Suppressor macrophage (primary cell): ENCODE measurements at regions not wholly inside any gene's neighbourhood (a gene's known extent, or its start where the extent isn't known, plus 50 kb on each side); places are given as distances from the start of the nearest gene placed in this dataset.

ENCODE experiments used
- DNase-seq, 4 experiments: peaks; one replicate each; pipeline ENCODE4 v3.0.0-alpha.2; 2020 to 2022

DNA sequence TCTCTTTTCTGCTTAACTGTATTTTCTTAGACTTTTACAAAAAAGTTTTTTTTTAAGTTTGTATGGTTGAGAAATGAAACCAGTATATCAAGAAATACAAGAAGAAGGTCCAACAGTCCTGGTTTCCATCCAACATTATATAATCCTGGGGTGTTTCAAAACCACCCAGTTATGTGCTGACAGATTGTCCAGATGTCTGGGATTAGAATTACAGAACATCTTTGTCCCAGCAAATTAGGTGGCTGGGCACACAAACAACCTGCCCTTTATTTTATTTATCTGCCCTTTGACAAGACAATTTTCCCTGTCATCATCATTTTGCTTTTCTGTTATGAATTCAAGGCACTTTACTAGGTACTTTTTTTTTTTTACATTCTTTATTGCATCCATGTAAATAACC is 622.1 kb downstream of the PLPP3 start:
- DNase-seq: no peak

DNA sequence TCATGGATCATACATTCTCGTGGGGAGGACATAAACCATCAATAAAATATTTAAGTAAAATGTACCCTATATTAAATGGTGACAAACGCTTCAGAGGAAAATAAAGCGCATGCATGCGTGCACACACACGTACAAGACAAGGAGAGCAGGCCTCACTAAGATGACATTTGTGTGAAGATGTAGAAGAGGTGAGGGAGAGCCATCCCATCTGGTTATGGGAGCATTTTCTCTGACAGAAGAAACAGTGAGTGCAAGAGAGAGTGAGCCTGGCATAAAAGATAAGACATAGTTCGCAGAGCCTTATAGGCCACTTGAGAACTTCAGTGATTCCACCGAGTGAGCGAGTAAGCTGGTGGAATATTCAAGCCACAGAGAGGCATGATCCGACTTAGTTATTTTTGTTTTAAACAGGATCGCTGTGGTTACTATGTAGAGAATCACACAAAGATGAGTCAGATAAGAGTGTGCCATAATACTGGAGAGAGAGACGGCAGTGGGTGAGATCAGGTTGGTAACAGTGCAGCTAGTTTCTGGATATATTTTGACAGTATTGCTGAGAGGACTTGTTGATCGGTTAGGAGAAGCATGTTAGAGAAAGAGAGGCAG is 624.2 kb downstream of the PLPP3 start:
- no peak for DNase-seq

DNA sequence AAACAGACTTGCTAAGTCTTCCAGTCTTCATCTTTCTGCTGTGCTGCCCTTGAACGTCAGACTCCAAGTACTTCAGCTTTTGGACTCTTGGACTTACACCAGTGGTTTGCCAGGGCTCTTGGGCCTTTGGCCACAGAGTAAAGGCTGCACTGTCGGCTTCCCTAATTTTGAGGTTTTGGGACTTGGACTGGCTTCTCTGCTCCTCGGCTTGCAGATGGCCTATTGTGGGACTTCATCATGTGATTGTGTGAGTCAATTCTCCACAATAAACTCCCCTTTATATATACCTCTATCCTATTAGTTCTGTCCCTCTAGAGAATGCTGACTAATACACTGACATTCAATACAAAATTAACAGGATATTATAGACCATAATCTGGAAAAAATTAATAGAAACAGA is 628.1 kb downstream of the PLPP3 start:
- DNase-seq: no peak

DNA sequence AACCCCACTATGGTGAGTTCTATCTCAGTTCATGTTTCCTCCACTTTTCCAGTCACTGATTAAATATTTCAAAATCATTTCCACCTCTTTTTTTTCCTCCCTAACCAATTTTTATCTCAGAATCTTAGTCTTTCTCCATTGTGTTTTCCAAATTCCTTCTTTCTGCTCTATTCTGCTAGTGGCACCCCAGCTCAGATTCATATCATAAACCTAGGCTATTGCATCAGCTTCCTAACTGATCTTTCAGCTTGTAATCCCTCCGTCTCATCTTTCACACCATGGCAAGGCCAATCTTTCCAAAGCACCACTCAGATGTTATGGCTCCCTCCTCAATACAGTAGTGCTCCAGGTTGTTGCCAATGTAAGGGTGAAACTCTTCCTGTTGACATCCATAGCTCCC is 631.9 kb downstream of the PLPP3 start:
- no peak for DNase-seq

DNA sequence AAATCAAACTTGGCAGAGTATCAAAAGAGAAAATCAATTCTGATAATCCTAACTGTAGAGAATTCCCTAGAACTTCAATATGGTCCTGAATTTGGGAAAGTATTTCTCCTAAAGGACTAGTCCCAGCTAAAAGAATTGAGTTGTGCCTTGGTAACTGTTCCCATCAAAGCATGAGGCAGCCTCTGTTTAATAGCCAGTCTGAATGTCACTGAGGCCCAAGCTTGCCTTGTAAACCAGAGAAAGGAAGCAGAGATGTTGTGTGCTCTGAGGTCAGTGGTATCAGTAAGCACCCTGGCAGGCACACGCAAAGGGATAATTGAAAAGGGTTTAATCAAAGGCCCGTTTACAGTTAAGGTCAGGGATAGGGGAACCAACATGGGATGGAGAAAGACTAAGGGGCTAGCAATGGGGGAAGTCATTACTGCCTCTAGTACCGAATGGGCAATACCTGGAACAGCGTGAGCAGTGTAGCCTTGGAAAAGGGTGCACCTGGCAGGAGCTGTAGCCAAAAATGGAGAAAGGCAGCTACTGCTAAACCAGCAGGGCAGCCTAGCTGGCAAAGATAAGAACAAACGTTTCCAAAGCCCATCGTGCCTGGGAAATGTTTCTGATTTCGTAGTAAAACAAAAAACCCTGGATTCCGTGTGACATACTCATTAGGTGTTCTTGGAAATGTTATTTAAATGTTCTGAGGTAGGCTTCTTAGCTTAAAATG is 635.5 kb downstream of the PLPP3 start:
- no peak for DNase-seq

DNA sequence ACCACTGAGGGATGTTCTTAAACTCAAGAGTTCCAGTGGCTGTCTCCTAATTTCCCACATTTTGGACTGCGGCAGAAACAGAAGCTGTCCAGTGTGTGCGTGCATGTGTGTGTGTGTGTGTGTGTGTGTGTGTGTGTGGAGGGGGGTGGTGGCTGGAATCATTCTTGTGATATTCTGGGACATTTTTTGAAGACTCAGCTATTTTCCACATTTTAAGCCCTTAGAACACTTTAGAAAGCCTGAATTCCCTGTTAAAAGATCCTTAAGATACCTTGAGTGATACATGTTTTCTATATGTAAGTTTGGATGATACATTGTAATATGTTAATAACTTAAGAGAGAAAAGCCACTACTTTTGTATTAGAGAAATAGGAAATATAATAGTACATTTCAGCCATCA is 636.4 kb downstream of the PLPP3 start:
- no peak for DNase-seq

DNA sequence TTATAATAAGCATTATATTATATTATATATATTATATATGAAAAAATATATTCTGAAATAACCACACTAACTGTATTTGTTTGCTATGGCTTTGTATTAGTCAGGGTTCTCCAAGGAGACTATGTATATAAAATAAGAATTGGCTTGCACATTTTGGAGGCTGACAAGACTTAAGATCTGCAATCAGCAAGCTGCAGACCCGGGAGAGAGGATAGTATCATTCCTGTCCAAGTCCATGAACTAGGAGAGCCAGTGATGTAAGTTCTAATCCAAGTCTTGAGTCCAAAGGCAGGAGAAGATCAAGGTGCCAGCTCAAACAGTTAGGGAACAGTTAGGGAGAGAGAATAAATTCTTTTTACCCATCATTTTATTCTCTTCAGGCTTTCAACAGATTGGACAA is 639.5 kb downstream of the PLPP3 start:
- DNase-seq: no peak

DNA sequence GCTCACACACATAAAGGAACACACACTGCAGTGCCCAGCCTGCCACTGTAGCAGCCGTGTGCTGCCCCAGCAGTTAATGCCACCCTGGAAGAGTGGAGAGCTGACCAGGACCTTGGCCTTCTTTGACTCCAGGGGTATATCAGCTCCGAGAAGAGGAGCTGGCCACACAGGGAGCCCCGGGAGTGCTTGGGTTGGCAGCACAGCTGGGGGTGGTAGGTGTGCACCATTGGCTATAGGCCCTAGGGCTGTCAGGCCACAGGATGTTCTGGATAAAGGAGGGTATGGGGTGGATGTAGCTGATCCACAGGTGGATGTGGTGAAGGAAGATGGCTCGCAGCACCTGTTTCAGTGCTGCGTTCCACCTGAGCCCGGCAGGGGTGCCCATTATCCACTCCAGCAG is 640.5 kb downstream of the PLPP3 start:
- no peak for DNase-seq

DNA sequence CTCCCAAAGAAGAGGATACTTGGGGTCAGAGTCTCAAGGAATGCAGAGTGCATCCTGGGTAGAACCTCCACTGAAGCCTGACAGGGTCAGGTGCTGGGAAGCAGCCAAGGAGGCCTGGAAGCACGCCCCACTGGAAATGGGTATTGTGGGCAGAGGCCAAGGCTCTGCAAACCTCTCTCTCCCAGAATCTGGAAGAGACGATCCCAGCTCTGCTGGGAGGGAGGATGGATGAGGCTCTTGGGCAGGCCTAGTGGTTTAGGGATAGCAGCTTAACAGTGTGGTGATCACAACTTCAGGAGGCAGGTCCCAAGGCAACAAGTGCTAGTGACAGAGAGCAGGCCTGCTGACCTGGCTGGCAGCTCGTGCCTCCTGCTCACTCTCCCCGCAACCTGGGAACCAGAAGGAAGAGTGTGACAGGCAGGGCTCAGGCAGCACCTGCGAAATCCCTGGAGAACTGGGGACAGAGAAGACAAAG is 641.0 kb downstream of the PLPP3 start:
- DNase-seq: no peak

DNA sequence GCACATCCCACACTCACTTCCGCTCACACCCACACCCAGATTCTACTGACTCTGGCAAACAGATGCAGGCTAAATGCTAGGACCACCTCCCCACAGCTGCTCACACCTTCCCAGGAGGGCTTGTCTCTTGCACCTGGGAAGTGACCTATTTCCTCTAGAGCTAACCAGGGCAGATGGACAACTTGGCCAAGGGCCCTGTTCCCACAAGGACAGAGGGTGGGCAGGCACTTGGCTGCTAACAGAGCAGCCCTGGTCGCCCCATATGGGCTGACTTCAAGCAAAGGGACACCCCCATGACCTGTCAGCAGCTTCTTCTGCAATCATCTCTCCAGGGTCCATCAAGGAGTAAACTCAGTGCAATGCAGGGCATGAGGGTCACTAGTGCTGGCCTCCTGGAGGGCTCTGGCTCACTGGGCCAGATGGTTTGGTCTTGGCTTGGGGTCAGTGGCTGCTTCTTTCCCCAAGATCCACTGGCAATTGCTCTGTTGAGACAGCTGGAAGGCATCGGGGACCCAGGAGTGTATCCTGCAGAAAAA is 641.5 kb downstream of the PLPP3 start:
- DNase-seq: no peak

DNA sequence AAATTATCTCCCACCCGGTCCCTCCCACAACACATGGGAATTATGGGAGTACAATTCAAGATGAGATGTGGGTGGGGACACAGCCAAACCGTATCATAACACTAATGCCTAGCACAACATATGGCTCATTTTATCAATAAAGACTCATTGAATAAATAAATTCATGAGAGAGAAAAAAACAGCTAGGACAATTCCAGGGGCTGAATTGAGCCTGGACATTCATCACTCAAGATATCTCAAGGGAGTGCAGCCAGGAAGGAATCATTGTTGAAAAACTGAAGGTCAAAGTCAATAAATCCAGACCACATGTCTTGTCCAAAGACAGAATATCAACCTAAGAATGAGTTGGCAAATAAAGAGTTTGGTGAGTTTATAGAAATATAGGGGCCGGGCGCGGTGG is 644.1 kb downstream of the PLPP3 start:
- DNase-seq: no peak

DNA sequence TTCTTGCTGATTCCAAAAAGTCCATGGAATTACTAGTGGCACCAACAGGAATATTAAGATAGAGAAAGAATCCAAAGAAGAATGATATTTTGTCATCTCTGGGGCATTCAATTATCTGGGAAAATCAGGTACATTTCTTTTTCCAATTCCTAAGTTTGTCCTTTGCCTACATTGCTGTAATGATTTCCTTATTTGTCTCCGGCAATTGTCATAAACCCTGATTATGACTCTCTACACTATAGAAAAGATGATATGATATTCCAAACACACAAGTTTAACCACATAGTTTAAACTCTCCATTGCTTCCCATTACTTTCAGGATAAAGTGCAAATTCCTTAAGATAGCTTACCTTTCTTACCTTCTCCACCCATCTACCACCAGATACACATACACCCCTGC is 647.0 kb downstream of the PLPP3 start:
- no peak for DNase-seq

DNA sequence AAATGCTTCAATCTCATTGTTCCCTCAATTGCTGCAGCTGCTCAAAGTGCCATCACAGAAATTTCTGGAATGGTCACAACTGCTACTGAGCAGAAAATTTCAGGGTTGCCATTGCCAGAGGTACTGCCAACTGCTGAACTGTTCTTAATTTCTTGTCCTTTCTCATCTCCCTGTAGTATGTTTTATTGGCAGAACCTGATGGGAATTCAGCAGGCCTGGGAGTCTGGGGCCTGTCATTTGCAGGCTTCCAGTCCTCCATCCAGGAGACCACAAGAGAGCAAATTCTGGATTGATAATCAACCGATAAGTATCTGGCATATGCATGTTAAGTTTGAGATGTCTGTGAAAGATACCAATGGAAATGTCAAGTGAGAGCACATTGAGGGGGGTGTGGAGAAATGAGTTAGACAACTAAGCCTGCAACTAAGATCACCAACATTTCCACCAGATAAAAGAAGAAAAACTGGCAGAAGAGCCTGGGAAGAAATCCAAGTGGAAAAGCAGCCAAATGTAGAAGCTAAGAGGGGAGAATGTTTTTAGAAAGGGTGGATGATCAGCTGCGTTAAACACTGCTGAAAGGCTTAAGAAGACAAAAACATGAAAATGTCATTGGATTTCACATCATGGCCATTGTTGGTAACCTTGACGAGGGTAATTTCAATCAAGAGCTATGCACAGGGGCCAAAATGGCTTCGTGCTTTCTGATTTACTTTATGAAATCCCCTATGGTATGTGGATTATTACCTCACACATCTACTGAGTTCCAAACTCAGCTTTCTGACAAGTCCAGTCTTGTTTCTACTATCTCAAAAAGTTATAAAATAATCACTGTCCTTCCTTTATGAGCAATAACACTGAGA is 648.1 kb downstream of the PLPP3 start:
- DNase-seq: no peak

DNA sequence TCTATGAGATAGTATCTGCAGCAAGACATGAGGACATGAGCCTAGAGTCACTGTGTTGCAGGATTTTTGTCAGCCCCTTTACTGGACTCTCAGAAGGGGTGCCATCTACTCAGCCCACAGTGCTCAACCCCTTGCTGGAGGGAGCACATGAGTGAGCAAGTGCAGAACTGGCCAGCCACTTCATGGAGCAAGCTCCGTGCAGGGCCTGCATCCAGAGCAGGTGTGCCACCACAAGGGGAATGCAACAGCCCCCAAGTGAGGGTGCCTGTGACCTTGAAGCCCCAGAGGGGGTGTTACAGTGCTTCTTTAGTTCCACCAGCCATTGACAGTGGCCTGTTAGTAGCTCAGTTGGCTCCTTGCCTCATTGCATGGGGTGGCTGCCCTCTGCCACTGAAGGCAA is 649.7 kb downstream of the PLPP3 start:
- DNase-seq: no peak

DNA sequence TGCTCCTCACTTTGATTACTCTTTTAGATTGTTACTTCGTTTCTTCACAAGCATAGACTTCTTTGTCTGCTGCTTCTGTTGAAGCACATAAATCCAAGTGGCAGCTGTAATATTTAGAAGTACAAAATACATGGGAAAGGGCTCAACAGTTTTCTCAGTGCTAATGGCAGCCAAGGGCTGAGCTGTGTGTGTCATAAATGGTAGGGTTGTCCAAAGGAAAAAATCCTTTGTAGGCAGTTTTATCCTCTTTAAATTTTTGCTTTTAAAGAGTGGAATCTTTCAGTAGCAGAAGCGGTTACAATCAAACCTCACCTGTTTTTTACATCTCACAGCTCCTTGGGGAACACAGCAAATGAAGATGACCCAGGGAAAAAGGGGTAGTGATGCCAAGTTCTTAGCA is 650.8 kb downstream of the PLPP3 start:
- no peak for DNase-seq

DNA sequence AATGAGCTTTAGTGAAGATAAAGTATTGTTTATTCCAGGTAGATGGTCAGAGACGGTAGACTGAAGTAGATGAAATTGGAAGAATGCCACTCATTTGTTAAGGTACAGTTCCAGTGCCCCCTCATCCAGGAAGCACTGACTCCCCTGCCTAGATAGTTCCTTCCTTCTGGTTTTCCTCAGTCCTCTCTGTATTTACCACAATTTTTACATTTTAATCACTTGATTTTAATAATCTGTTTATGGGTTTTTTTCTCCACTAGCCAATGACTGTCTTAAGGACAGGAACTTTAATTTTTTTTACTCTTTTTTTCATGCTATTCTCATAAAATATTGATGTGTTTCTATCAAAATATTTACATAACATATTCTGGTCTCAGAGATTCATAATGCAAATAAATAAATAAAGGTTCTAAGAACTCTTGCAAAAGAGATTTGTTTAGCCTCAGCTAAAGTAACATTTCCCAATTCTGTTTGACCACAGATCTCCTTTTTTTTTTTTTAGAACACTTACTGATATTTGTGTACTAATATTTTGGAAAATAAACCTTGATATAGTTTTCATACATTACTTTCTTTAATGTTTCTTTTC is 651.6 kb downstream of the PLPP3 start:
- DNase-seq: no peak

DNA sequence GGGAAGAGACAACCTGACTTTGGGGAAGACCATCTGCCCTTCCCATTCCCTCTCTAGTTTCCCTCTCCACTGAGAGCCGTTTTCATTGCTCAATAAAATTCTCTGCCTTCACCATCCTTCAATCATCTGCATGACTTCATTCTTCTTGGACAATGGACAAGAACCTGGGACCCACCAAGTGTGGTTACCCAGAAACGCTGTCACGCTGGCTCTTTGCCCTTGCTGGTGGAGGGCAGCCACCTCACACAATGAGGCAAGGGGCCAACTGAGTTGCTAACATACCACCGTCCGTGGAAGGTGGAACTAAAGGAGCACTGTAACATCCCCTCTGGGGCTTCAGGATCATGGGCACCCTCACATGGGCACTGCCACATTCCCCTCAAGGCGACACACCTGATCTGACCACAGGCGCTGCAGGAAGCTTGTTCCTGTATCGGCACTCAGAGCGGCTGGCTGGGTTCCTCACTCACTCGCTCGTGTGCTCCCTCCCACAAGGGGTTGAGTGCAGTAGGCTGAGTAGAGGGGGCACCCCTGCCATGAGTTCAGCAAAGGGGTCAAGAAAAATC is 652.4 kb downstream of the PLPP3 start:
- no peak for DNase-seq

DNA sequence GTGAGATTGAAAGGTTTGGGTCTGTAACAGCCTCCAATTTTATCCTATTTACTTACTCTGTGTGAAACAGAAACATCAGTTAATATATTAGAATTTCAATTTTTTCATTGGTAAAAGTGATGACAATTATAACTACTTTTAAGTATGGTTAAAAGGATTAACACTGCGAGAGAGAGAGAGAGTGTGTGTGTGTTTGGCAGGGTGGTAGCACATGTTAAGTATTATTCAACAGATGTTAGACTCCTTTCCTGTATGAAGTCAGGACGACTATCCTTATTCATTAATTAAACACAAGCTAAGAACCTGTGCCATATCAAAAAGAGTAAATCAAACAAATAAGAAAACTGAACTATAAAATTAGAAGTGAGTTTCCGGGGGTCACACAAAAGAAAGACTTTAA is 662.5 kb downstream of the PLPP3 start:
- no peak for DNase-seq

DNA sequence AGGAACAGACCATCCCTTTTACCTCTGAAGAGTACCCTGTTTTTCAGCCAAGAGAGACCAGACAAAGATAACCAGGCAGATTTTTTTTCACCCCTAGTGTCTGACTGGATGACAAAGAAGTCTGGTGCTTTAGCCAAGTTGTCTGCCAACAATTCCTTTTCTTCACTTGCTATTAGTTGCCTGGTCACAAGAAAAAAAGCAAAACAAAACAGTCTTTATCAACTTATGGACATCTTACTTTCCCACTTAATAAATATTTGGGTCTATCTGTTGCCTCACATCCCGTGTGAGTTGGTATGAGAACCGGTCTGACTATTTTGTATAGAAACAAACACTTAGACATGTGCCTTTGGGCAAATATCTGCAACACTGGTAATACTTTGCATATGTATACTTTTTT is 662.9 kb downstream of the PLPP3 start:
- DNase-seq: no peak

DNA sequence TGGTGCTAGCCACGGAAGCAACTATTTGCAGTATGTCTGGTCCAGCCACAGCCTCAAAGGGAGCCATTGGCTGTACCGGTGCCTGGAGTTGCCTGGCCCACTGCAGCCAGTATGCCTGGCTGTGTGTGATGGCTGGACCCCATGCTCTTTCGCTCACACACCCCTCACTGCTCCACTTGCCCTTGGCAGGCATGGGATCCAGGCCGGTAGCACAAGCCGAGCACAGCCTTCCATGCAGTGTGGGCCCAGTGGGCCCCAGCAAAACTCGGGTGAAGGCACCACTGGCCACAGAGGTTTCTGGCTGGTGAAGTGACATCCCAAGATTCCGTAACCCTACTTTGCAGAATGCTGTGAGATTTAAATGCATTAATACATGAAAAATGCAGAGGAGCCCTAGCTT is 665.8 kb downstream of the PLPP3 start:
- DNase-seq: no peak

DNA sequence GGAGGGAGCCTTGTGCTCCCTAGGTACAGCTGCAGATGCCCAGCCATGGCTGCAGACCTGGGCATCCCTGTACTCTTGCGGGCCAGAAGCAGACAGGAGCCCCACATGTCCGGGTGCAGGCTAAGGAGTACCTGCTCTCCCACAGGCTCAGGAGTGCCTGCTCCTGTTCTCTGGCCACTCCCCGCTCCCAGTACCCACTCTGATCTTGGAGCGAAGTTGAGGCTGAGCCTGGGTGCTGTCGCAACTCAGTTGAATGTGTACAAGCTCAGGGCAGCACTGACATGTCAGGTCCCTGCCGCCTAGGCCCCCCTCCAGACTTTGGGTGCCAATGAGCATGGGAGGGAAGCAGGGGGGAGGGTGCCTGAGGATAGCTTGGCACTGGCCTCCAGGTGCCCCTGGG is 666.9 kb downstream of the PLPP3 start:
- DNase-seq: no peak

DNA sequence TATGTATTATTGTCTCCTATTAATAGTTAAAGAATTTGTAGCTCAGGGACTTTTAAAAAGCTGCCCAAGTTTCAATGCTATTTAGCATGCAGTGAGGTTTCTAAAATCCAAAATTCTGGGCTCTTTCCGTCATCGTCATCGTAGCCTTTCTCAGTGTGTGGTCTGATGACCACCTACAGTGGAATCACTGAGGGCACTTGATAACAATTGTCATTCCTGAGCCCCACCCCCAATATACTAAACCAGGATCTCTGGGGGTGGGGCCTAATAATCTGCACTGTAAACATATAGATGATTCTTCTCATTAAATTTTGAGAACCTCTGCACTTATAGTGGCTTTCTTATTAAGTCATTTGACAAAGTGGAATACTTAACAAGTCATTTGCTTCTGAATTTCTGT is 674.8 kb downstream of the PLPP3 start:
- DNase-seq: no peak

DNA sequence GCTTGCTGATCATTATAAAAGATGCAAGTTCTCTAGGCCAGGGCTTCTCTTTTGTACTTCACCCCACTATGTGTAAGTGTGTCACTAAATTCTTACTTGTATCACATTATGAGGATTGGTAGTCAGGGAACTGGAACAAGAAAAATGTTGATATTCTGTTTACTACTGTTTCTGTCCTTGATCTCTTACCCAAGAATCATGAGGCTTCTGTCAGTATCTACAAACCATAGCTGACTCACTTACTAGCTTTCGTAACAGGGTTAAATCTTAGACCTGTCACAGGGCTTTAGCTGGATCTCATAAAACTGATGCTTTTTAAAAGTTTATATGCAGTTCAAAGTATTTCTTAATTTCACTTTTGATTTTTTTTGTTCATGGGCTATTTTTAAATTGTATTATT is 681.2 kb downstream of the PLPP3 start:
- peak; percentile 2 to 68 (median 32) for DNase-seq
